Transverse colon (tissue), 3 donors: ENCODE measurements at regions not wholly inside any gene's neighbourhood (a gene's known extent, or its start where the extent isn't known, plus 50 kb on each side); places are given as distances from the start of the nearest gene placed in this dataset.

Experiments used
- POLR2A ChIP-seq: fragments of 450-650 bp; IDR thresholded peaks from one replicate; pipeline ENCODE4 v1.6.1; 2016; ENCODE audit warnings: antibody characterized with exemption, mild to moderate bottlenecking, moderate library complexity
- TF ChIP-seq, protein P1 (sequence below), 5 experiments: fragments of 200-600 bp in 3 of 5; fragments of 450-650 bp in 2 of 5; sonication (generic) in 3 of 5; IDR thresholded peaks; 1 replicate in 2 of 5; 2 replicates in 3 of 5; pipeline ENCODE4 v1.5.1; 2016 to 2017; ENCODE audit warnings: antibody characterized with exemption in 5 of 5, inconsistent platforms in 3 of 5, mild to moderate bottlenecking in 2 of 5, moderate library complexity in 1 of 5

- TF ChIP-seq, protein P1, sequence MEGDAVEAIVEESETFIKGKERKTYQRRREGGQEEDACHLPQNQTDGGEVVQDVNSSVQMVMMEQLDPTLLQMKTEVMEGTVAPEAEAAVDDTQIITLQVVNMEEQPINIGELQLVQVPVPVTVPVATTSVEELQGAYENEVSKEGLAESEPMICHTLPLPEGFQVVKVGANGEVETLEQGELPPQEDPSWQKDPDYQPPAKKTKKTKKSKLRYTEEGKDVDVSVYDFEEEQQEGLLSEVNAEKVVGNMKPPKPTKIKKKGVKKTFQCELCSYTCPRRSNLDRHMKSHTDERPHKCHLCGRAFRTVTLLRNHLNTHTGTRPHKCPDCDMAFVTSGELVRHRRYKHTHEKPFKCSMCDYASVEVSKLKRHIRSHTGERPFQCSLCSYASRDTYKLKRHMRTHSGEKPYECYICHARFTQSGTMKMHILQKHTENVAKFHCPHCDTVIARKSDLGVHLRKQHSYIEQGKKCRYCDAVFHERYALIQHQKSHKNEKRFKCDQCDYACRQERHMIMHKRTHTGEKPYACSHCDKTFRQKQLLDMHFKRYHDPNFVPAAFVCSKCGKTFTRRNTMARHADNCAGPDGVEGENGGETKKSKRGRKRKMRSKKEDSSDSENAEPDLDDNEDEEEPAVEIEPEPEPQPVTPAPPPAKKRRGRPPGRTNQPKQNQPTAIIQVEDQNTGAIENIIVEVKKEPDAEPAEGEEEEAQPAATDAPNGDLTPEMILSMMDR (IDR thresholded peaks at IDR 0.05), result no peak
- no peak for TF ChIP-seq POLR2A
Measured at GRCh38 chr4:153906231-153906630, 117.3 kb upstream of the SFRP2 start.
